ENCODE measurements at regions not wholly inside any gene's neighbourhood (a gene's known extent, or its start where the extent isn't known, plus 50 kb on each side); places are given as distances from the start of the nearest gene placed in this dataset.
"Not testable (repeated sequence)": the region's sequence is repeated elsewhere in the genome, so short reads cannot be mapped to it uniquely, and the experiment has no call there.

- TF ChIP-seq CTCF (conservative IDR thresholded peaks at IDR 0.05); ZFX (IDR thresholded peaks at IDR 0.05): not testable (repeated sequence)
These were observed 1951.9 kb downstream of the FOXD4L5 start for GRCh38 chr9:63333083-63333482.

Measured in C4-2B (cell line).